Panc1 (cell line): ENCODE measurements at regions not wholly inside any gene's neighbourhood (a gene's known extent, or its start where the extent isn't known, plus 50 kb on each side); places are given as distances from the start of the nearest gene placed in this dataset.

ENCODE experiments used
- POLR2AphosphoS5 ChIP-seq: IDR thresholded peaks from 2 replicates; pipeline ENCODE4 v1.6.1; 2012; ENCODE audit warnings: mild to moderate bottlenecking, low read depth, low read length, moderate library complexity
- SIN3A ChIP-seq: IDR thresholded peaks from 2 replicates; pipeline ENCODE4 v1.6.1; 2012; ENCODE audit warnings: low read depth, mild to moderate bottlenecking, low read length, moderate library complexity, borderline replicate concordance; ENCODE audit not compliant: insufficient read depth
- TCF7L2 ChIP-seq: IDR thresholded peaks from 2 replicates; pipeline ENCODE4 v1.6.1; 2011; ENCODE audit warnings: mild to moderate bottlenecking, low read depth, low read length, inconsistent platforms
- TF ChIP-seq, protein P1 (sequence below): fragments of 450-650 bp; IDR thresholded peaks from 2 replicates; pipeline ENCODE4 v1.5.1; 2017; ENCODE audit warnings: mild to moderate bottlenecking
- TF ChIP-seq, protein P2 (sequence below), 2 experiments: IDR thresholded peaks; 2 replicates each; pipeline ENCODE4 v1.6.1; 2011 to 2012; ENCODE audit warnings: low read depth in 2 of 2, control low read depth in 1 of 2, low read length in 1 of 2, mild to moderate bottlenecking in 1 of 2, moderate library complexity in 1 of 2; ENCODE audit not compliant: insufficient read depth in 1 of 2

DNA sequence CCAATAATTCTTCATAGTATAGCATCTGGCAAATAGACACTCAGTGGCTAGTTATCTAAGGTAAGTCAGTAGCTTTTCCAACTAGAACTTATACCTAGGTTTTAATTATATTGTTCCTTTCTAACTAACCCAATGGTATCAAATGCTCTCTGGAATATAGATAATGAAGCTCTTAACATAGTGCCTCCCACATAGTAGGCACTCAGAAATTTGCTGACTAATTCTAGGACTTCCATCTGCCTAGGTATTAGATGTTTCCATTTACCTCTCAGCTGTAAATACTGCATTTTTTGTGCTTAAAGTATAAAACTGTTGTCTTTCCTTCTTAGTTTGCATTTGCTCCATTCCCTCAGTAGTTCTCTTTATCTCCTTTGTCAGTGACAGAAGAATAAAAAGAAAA, 214.3 kb upstream of the SPRY1 start:
- TF ChIP-seq, protein P1, sequence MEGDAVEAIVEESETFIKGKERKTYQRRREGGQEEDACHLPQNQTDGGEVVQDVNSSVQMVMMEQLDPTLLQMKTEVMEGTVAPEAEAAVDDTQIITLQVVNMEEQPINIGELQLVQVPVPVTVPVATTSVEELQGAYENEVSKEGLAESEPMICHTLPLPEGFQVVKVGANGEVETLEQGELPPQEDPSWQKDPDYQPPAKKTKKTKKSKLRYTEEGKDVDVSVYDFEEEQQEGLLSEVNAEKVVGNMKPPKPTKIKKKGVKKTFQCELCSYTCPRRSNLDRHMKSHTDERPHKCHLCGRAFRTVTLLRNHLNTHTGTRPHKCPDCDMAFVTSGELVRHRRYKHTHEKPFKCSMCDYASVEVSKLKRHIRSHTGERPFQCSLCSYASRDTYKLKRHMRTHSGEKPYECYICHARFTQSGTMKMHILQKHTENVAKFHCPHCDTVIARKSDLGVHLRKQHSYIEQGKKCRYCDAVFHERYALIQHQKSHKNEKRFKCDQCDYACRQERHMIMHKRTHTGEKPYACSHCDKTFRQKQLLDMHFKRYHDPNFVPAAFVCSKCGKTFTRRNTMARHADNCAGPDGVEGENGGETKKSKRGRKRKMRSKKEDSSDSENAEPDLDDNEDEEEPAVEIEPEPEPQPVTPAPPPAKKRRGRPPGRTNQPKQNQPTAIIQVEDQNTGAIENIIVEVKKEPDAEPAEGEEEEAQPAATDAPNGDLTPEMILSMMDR, result no peak
- TF ChIP-seq POLR2AphosphoS5, result no peak
- TF ChIP-seq, protein P2, sequence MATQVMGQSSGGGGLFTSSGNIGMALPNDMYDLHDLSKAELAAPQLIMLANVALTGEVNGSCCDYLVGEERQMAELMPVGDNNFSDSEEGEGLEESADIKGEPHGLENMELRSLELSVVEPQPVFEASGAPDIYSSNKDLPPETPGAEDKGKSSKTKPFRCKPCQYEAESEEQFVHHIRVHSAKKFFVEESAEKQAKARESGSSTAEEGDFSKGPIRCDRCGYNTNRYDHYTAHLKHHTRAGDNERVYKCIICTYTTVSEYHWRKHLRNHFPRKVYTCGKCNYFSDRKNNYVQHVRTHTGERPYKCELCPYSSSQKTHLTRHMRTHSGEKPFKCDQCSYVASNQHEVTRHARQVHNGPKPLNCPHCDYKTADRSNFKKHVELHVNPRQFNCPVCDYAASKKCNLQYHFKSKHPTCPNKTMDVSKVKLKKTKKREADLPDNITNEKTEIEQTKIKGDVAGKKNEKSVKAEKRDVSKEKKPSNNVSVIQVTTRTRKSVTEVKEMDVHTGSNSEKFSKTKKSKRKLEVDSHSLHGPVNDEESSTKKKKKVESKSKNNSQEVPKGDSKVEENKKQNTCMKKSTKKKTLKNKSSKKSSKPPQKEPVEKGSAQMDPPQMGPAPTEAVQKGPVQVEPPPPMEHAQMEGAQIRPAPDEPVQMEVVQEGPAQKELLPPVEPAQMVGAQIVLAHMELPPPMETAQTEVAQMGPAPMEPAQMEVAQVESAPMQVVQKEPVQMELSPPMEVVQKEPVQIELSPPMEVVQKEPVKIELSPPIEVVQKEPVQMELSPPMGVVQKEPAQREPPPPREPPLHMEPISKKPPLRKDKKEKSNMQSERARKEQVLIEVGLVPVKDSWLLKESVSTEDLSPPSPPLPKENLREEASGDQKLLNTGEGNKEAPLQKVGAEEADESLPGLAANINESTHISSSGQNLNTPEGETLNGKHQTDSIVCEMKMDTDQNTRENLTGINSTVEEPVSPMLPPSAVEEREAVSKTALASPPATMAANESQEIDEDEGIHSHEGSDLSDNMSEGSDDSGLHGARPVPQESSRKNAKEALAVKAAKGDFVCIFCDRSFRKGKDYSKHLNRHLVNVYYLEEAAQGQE (IDR thresholded peaks at IDR 0.05; ENCODE audit: insufficient read depth in 1 of 2, low read depth in 2 of 2, low read length in 1 of 2), result no peak
- no peak for TF ChIP-seq TCF7L2
- TF ChIP-seq SIN3A, result no peak
